ENCODE measurements at regions not wholly inside any gene's neighbourhood (a gene's known extent, or its start where the extent isn't known, plus 50 kb on each side); places are given as distances from the start of the nearest gene placed in this dataset.

- no peak for TF ChIP-seq ZNF565 (CRISPR knock-in tag; conservative IDR thresholded peaks at IDR 0.05; ENCODE audit: low read depth)
- no peak for ATAC-seq
Observed at GRCh38 chr2:150705767-150706166, 218.3 kb upstream of the RND3 start.

- TF ChIP-seq PATZ1 (CRISPR knock-in tag; IDR thresholded peaks at IDR 0.05; ENCODE audit: borderline replicate concordance) = no peak
- peak; percentile 57 for TF ChIP-seq ISL1 (CRISPR knock-in tag; IDR thresholded peaks at IDR 0.05)
- no peak for TF ChIP-seq CSRNP3 (CRISPR knock-in tag; IDR thresholded peaks at IDR 0.05)
- no peak for TF ChIP-seq SNAI2 (CRISPR knock-in tag; IDR thresholded peaks at IDR 0.05)
- no peak for ATAC-seq
Observed at GRCh38 chr2:150705357-150705756, 217.9 kb upstream of the RND3 start.

- ATAC-seq = no peak
- no peak for TF ChIP-seq ISL1 (CRISPR knock-in tag; IDR thresholded peaks at IDR 0.05)
- TF ChIP-seq ZNF70 (CRISPR knock-in tag; IDR thresholded peaks at IDR 0.05) = no peak
- no peak for TF ChIP-seq ESRRG (CRISPR knock-in tag; IDR thresholded peaks at IDR 0.05)
- TF ChIP-seq PPARA (CRISPR knock-in tag; IDR thresholded peaks at IDR 0.05; ENCODE audit: borderline replicate concordance) = no peak
- TF ChIP-seq GLIS3 (CRISPR knock-in tag; IDR thresholded peaks at IDR 0.05) = no peak
- no peak for TF ChIP-seq BACH2 (CRISPR knock-in tag; IDR thresholded peaks at IDR 0.05; ENCODE audit: borderline replicate concordance)
- no peak for TF ChIP-seq CSRNP3 (CRISPR knock-in tag; IDR thresholded peaks at IDR 0.05)
- no peak for TF ChIP-seq PATZ1 (CRISPR knock-in tag; IDR thresholded peaks at IDR 0.05; ENCODE audit: borderline replicate concordance)
- no peak for TF ChIP-seq CREB5 (CRISPR knock-in tag; IDR thresholded peaks at IDR 0.05; ENCODE audit: low read depth)
- no peak for TF ChIP-seq ZNF565 (CRISPR knock-in tag; conservative IDR thresholded peaks at IDR 0.05; ENCODE audit: low read depth)
- no peak for TF ChIP-seq SNAI2 (CRISPR knock-in tag; IDR thresholded peaks at IDR 0.05)
- no peak for TF ChIP-seq TOX (CRISPR knock-in tag; IDR thresholded peaks at IDR 0.05; ENCODE audit: borderline replicate concordance)
- no peak for TF ChIP-seq ZNF8 (CRISPR knock-in tag; IDR thresholded peaks at IDR 0.05)
- TF ChIP-seq ZFP3 (CRISPR knock-in tag; IDR thresholded peaks at IDR 0.05) = no peak
- no peak for TF ChIP-seq ARNTL (CRISPR knock-in tag; IDR thresholded peaks at IDR 0.05; ENCODE audit: borderline replicate concordance, low read depth)
- no peak for TF ChIP-seq CSDC2 (CRISPR knock-in tag; IDR thresholded peaks at IDR 0.05)
- no peak for TF ChIP-seq ZC3H10 (CRISPR knock-in tag; IDR thresholded peaks at IDR 0.05)
- no peak for TF ChIP-seq TCF4 (CRISPR knock-in tag; IDR thresholded peaks at IDR 0.05; ENCODE audit: borderline replicate concordance)
- no peak for TF ChIP-seq POU6F1 (CRISPR knock-in tag; IDR thresholded peaks at IDR 0.05; ENCODE audit: borderline replicate concordance, low read depth)
- TF ChIP-seq ZFP30 (CRISPR knock-in tag; IDR thresholded peaks at IDR 0.05) = no peak
Observed at GRCh38 chr2:150702791-150703190, 215.3 kb upstream of the RND3 start.
